ENCODE measurements at regions not wholly inside any gene's neighbourhood (a gene's known extent, or its start where the extent isn't known, plus 50 kb on each side); places are given as distances from the start of the nearest gene placed in this dataset.

- TF ChIP-seq PTRF (tag; IDR thresholded peaks at IDR 0.05), result no peak
- TF ChIP-seq, protein P1, sequence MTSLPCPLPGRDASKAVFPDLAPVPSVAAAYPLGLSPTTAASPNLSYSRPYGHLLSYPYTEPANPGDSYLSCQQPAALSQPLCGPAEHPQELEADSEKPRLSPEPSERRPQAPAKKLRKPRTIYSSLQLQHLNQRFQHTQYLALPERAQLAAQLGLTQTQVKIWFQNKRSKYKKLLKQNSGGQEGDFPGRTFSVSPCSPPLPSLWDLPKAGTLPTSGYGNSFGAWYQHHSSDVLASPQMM (CRISPR knock-in tag; IDR thresholded peaks at IDR 0.05), result no peak
- TF ChIP-seq GTF2F1 (IDR thresholded peaks at IDR 0.05; ENCODE audit: low read depth, low read length), result no peak
- TF ChIP-seq, protein P2, sequence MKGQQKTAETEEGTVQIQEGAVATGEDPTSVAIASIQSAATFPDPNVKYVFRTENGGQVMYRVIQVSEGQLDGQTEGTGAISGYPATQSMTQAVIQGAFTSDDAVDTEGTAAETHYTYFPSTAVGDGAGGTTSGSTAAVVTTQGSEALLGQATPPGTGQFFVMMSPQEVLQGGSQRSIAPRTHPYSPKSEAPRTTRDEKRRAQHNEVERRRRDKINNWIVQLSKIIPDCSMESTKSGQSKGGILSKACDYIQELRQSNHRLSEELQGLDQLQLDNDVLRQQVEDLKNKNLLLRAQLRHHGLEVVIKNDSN (CRISPR knock-in tag; IDR thresholded peaks at IDR 0.05), result peak; percentile 86
- TF ChIP-seq TCF3 (CRISPR knock-in tag; IDR thresholded peaks at IDR 0.05), result no peak
- TF ChIP-seq PHF8 (IDR thresholded peaks at IDR 0.05; ENCODE audit: borderline replicate concordance, low read length), result no peak
- no peak for TF ChIP-seq FIP1L1 (IDR thresholded peaks at IDR 0.05; ENCODE audit: low read depth, low read length, poor library complexity, severe bottlenecking)
- no peak for TF ChIP-seq SPI1 (IDR thresholded peaks at IDR 0.05; ENCODE audit: borderline replicate concordance, low read depth, low read length)
- TF ChIP-seq, protein P3, sequence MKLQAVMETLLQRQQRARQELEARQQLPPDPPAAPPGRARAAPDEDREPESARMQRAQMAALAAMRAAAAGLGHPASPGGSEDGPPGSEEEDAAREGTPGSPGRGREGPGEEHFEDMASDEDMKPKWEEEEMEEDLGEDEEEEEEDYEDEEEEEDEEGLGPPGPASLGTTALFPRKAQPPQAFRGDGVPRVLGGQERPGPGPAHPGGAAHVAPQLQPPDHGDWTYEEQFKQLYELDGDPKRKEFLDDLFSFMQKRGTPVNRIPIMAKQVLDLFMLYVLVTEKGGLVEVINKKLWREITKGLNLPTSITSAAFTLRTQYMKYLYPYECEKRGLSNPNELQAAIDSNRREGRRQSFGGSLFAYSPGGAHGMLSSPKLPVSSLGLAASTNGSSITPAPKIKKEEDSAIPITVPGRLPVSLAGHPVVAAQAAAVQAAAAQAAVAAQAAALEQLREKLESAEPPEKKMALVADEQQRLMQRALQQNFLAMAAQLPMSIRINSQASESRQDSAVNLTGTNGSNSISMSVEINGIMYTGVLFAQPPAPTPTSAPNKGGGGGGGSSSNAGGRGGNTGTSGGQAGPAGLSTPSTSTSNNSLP (IDR thresholded peaks at IDR 0.05; ENCODE audit: borderline replicate concordance, low read depth, low read length), result no peak
- TF ChIP-seq TAL1 (IDR thresholded peaks at IDR 0.05), result no peak
- TF ChIP-seq ZNF41 (CRISPR knock-in tag; conservative IDR thresholded peaks at IDR 0.05), result no peak
- TF ChIP-seq ETV5 (CRISPR knock-in tag; IDR thresholded peaks at IDR 0.05; ENCODE audit: low read depth), result no peak
- no peak for TF ChIP-seq TCFL5 (CRISPR knock-in tag; conservative IDR thresholded peaks at IDR 0.05)
- TF ChIP-seq TOE1 (IDR thresholded peaks at IDR 0.05; ENCODE audit: borderline replicate concordance), result peak; percentile 94
- TF ChIP-seq TOE1 (CRISPR knock-in tag; IDR thresholded peaks at IDR 0.05; ENCODE audit: borderline replicate concordance, low read depth), result no peak
- TF ChIP-seq ZNF12 (CRISPR knock-in tag; IDR thresholded peaks at IDR 0.05), result no peak
- TF ChIP-seq ZNF212 (CRISPR knock-in tag; IDR thresholded peaks at IDR 0.05), result no peak
- TF ChIP-seq EP400 (IDR thresholded peaks at IDR 0.05), result peak; percentile 32; the same call in 1 of the 2 replicates
- peak; percentile 45 for TF ChIP-seq FOSL1 (tag; conservative IDR thresholded peaks at IDR 0.05)
- no peak; the same call in 1 of the 2 replicates for TF ChIP-seq SMARCE1 (IDR thresholded peaks at IDR 0.05)
- TF ChIP-seq NR2C2 (CRISPR knock-in tag; IDR thresholded peaks at IDR 0.05), result no peak
- no peak for TF ChIP-seq NR2C2 (tag; IDR thresholded peaks at IDR 0.05)
- 0 out of 2 replicates have a peak, but pooled peaks have one; percentile 9 for TF ChIP-seq NFE2 (IDR thresholded peaks at IDR 0.05; ENCODE audit: low read depth)
- TF ChIP-seq, protein P4, sequence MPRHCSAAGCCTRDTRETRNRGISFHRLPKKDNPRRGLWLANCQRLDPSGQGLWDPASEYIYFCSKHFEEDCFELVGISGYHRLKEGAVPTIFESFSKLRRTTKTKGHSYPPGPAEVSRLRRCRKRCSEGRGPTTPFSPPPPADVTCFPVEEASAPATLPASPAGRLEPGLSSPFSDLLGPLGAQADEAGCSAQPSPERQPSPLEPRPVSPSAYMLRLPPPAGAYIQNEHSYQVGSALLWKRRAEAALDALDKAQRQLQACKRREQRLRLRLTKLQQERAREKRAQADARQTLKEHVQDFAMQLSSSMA (CRISPR knock-in tag; IDR thresholded peaks at IDR 0.05), result no peak
- no peak for TF ChIP-seq NFATC3 (IDR thresholded peaks at IDR 0.05)
- TF ChIP-seq, protein P5, sequence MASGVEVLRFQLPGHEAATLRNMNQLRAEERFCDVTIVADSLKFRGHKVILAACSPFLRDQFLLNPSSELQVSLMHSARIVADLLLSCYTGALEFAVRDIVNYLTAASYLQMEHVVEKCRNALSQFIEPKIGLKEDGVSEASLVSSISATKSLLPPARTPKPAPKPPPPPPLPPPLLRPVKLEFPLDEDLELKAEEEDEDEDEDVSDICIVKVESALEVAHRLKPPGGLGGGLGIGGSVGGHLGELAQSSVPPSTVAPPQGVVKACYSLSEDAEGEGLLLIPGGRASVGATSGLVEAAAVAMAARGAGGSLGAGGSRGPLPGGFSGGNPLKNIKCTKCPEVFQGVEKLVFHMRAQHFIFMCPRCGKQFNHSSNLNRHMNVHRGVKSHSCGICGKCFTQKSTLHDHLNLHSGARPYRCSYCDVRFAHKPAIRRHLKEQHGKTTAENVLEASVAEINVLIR (CRISPR knock-in tag; IDR thresholded peaks at IDR 0.05), result no peak
- TF ChIP-seq CEBPG (CRISPR knock-in tag; IDR thresholded peaks at IDR 0.05), result peak; percentile 44; the same call in 1 of the 2 replicates
- peak in 1 of 2 experiments; percentile 19; a peak in 1 of 4 replicates for TF ChIP-seq CEBPG (tag; conservative IDR thresholded peaks at IDR 0.05 in 1 of 2, IDR thresholded peaks at IDR 0.05 in 1 of 2)
Measured at GRCh38 chr6:43962458-43962857, 164.8 kb downstream of the MRPL14 start (continued).

Data from K562 (cell line).